AG04449 (cell line): ENCODE measurements at regions not wholly inside any gene's neighbourhood (a gene's known extent, or its start where the extent isn't known, plus 50 kb on each side); places are given as distances from the start of the nearest gene placed in this dataset.

Experiments
- CTCF ChIA-PET: fragments of 350-600 bp; formaldehyde crosslinking; extraction: SDS; loops from one replicate; lab custom pipeline; 2021; ENCODE audit warnings: antibody characterized with exemption; lab: Yijun Ruan, JAX
- POLR2A ChIA-PET: fragments of 400-600, 350-600 bp; formaldehyde crosslinking; extraction: SDS; loops from one replicate; lab custom pipeline; 2020; ENCODE audit warnings: antibody characterized with exemption, inconsistent platforms; lab: Yijun Ruan, JAX
- DNase-seq: peaks from one replicate; pipeline ENCODE4 v3.0.0-alpha.2; 2010; ENCODE audit warnings: low read depth, low spot score
- H3K4me3 ChIP-seq: 2 replicates; pipeline ENCODE4 v1.5.1; 2011; ENCODE audit warnings: low read depth, mild to moderate bottlenecking, control low read depth, low read length
- TF ChIP-seq, protein P1 (sequence below): IDR thresholded peaks from one replicate; pipeline ENCODE4 v1.5.1; 2011; ENCODE audit warnings: mild to moderate bottlenecking, moderate library complexity, low read length, control low read depth, inconsistent platforms; ENCODE audit not compliant: insufficient read depth; ENCODE audit errors: missing control alignments

DNA sequence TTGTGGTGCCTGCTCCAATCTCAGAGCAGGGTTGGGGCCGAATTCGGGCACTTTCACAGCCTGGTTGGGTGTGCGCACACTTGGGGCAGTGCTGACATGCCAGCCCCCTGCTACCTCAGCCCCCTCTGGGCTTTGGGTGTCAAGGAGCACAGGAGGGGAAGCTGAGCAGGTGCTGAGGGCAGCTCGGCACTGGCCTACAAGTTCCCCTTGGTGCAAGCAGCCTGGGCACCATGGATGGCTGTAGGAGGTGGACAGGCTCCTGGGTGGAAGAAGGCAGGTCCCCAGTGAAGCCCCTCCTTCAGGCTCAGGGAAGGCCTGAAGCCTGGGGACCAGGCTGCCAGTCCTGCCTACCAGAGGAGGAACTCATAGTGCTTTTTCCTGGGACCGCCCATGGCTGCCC is 326.6 kb downstream of the NDFIP2 start:
- H3K4me3 ChIP-seq, result no peak overlapping the region
- ChIA-PET POLR2A (no interaction called here), CTCF (no interaction called here)
- TF ChIP-seq, protein P1, sequence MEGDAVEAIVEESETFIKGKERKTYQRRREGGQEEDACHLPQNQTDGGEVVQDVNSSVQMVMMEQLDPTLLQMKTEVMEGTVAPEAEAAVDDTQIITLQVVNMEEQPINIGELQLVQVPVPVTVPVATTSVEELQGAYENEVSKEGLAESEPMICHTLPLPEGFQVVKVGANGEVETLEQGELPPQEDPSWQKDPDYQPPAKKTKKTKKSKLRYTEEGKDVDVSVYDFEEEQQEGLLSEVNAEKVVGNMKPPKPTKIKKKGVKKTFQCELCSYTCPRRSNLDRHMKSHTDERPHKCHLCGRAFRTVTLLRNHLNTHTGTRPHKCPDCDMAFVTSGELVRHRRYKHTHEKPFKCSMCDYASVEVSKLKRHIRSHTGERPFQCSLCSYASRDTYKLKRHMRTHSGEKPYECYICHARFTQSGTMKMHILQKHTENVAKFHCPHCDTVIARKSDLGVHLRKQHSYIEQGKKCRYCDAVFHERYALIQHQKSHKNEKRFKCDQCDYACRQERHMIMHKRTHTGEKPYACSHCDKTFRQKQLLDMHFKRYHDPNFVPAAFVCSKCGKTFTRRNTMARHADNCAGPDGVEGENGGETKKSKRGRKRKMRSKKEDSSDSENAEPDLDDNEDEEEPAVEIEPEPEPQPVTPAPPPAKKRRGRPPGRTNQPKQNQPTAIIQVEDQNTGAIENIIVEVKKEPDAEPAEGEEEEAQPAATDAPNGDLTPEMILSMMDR, result no peak
- no peak for DNase-seq

DNA sequence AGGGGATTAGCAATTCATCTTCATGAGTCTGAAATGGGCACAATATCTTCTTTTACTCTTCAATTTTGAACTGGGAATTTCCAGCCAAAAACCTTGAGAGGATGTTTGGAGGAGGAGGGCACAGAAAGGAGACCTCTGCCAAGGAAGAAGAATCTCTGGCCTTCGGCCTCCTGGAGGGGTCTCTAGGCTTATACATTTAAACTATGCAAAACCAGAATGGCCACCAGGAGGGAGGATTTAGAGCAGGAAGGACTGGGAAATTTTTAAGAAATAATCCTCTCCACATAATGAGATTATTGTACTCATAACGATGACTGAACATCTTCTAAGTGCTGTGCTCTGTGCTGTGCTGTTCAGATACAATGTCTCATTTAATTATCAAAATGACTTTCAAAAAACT is 325.9 kb downstream of the NDFIP2 start:
- ChIA-PET POLR2A (no interaction called here), CTCF (no interaction called here)
- TF ChIP-seq, protein P1, result no peak
- no peak overlapping the region for H3K4me3 ChIP-seq
- no peak for DNase-seq

DNA sequence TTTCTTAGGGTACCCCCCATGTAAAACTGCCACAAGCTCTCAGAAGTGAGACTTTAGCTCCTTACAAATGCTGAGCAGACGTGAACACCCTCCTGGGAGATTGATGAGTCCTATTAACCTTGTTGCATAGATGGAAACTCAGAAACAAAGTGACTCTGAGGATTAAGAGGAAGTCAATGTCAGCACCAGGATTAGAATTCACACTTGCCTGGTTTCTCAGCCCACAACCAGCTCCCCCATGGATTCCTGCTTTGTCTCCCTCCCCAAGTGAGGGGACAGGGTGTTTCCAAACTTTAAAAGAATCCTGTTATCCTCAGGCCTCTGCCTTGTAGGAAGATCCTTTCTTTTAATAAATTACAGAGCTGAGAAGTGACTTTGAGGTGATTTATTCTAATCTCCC is 324.4 kb downstream of the NDFIP2 start:
- DNase-seq, result no peak
- ChIA-PET CTCF (interaction anchor here (1.4 kb wide), 1 partner anchor 537 kb away, joined by 4 read pairs; no protein-coding TSS in a partner anchor), POLR2A (no interaction called here)

DNA sequence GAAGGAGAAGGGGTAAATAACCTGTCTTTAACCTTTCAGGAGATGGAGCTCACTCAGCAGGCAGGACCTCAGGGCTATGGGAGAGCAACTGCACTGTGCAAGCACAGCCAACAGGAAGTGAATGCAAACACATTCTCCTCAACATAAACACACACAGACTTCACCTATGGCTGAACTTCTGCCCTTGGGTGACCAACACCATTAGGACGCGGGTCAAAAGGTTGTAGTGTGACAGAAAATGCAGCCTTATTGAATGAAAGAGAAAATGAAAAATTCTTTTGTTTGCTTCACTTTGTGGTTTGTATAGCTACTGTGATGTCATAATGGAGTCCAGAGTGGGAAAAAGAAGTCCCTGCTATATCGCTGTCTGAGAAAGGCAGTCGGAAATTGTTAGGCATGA is 323.0 kb downstream of the NDFIP2 start:
- ChIA-PET POLR2A (no interaction called here), CTCF (interaction anchor here (1.4 kb wide), 1 partner anchor 539 kb away, joined by 4 read pairs; no protein-coding TSS in a partner anchor)
- no peak overlapping the region for H3K4me3 ChIP-seq
- DNase-seq, result no peak
- TF ChIP-seq, protein P1, result no peak

More for the DNA sequence above, 324.4 kb downstream of the NDFIP2 start:
- TF ChIP-seq, protein P1, result no peak
- H3K4me3 ChIP-seq, result no peak overlapping the region

DNA sequence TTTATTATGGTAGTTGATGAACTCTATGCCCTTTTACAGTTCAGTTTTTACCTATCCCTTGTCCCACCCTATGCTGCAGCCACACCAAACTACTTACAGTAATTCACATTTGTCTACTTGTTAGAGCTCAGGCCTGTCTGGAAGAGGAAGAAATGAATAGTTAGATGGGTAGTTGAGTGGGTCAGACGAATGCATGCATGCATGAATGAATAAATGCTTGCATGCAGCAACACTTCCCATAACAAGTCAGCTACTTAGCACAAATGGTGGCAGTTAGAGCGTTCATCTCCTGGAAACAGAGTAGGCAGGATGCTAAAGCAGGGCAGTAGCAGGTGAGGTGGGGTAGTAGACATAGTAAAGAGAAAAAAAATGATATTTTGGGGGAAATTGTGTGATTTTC is 322.3 kb downstream of the NDFIP2 start:
- ChIA-PET CTCF (no interaction called here), POLR2A (no interaction called here)
- H3K4me3 ChIP-seq, result no peak overlapping the region
- no peak for DNase-seq
- TF ChIP-seq, protein P1, result no peak

DNA sequence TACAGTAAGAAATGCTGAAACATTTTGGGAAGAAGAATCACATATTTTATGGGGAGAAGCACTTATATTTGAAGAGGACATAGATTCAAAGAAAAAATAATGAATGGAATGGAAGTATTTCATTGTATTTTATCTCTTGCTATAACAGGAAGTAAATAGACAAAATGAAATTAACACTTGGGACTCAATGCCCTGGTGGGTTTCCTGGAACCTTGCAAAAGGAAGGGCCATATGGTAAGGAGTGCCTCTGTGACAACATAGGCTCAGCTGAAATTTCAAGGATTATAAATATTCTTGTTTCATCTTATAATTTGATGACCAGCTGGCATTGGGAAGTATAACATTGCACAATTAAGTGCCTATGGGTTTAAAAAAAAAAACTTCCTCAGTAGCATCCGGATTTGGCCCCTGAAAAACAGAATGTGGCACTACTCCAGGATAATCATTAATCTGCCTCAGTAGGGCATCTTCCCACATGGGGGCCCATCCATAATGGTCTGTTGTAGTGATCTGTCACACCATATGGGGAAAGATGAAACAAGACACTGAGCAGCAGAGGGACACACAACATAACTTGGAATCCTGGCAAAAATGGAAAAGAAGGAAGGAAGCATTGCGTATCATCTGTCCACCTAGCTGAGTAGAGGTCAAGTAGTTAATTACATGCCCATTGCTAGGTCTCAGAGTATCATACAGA is 321.6 kb downstream of the NDFIP2 start:
- no peak for DNase-seq
- ChIA-PET POLR2A (no interaction called here), CTCF (no interaction called here)

More for the DNA sequence above, 321.6 kb downstream of the NDFIP2 start:
- H3K4me3 ChIP-seq, result no peak overlapping the region
- TF ChIP-seq, protein P1, result no peak
